Hepatocyte (in vitro differentiated cells): ENCODE measurements at regions not wholly inside any gene's neighbourhood (a gene's known extent, or its start where the extent isn't known, plus 50 kb on each side); places are given as distances from the start of the nearest gene placed in this dataset.

Source experiments
- CTCF ChIP-seq: fragments of 200-600 bp; sonication (generic); IDR thresholded peaks from 2 replicates; pipeline ENCODE4 v1.5.1; 2016; ENCODE audit warnings: antibody characterized with exemption, mild to moderate bottlenecking; ENCODE audit not compliant: poor library complexity
- EZH2 ChIP-seq: fragments of 200-600 bp; sonication (generic); IDR thresholded peaks from 2 replicates; pipeline ENCODE4 v1.6.1; 2016; ENCODE audit warnings: antibody characterized with exemption, mild to moderate bottlenecking, borderline replicate concordance

- no peak for TF ChIP-seq CTCF
- no peak for TF ChIP-seq EZH2
Measured at GRCh38 chr11:45470151-45470793, 184.1 kb upstream of the SYT13 start.
